Activated CD8-positive, alpha-beta T cell treated with anti-CD3 and anti-CD28 coated beads, Interleukin-2, amount 10 ng/mL, durations not matched to agents 7 days and 5 days (primary cell): ENCODE measurements at regions not wholly inside any gene's neighbourhood (a gene's known extent, or its start where the extent isn't known, plus 50 kb on each side); places are given as distances from the start of the nearest gene placed in this dataset.

Source experiments
- ATAC-seq: fragments of 150-1000 bp; cut with Tn5 transposase; one replicate; pipeline ENCODE4 v1.10.0; 2021; ENCODE audit warnings: moderate library complexity
- CTCF ChIA-PET: fragments of 350-600 bp; sonication (Branson Sonifier 250); formaldehyde crosslinking; loops from one replicate; lab custom pipeline; 2021; ENCODE audit warnings: antibody characterized with exemption; lab: Charles Lee
- POLR2A ChIA-PET: fragments of 350-600 bp; sonication (Branson Sonifier 250); formaldehyde crosslinking; loops from one replicate; lab custom pipeline; 2021; ENCODE audit warnings: antibody characterized with exemption; lab: Charles Lee
- DNase-seq: peaks from one replicate; pipeline ENCODE4 v3.0.0-alpha.2; 2020
- H3K27ac Mint-ChIP-seq: one replicate; pipeline ENCODE4 v1.8.0; 2021; ENCODE audit warnings: mild to moderate bottlenecking, mixed read lengths
- H3K27me3 Mint-ChIP-seq: one replicate; pipeline ENCODE4 v1.8.0; 2021; ENCODE audit warnings: low read depth, mixed read lengths
- H3K36me3 Mint-ChIP-seq: one replicate; pipeline ENCODE4 v1.8.0; 2021; ENCODE audit warnings: low read depth, mixed read lengths
- H3K4me1 Mint-ChIP-seq: one replicate; pipeline ENCODE4 v1.8.0; 2021; ENCODE audit warnings: low read depth, mixed read lengths
- H3K4me3 Mint-ChIP-seq: one replicate; pipeline ENCODE4 v1.8.0; 2021; ENCODE audit warnings: mild to moderate bottlenecking, mixed read lengths
- H3K9me3 Mint-ChIP-seq: one replicate; pipeline ENCODE4 v1.8.0; 2022; ENCODE audit warnings: mixed read lengths; ENCODE audit not compliant: insufficient read depth

DNA sequence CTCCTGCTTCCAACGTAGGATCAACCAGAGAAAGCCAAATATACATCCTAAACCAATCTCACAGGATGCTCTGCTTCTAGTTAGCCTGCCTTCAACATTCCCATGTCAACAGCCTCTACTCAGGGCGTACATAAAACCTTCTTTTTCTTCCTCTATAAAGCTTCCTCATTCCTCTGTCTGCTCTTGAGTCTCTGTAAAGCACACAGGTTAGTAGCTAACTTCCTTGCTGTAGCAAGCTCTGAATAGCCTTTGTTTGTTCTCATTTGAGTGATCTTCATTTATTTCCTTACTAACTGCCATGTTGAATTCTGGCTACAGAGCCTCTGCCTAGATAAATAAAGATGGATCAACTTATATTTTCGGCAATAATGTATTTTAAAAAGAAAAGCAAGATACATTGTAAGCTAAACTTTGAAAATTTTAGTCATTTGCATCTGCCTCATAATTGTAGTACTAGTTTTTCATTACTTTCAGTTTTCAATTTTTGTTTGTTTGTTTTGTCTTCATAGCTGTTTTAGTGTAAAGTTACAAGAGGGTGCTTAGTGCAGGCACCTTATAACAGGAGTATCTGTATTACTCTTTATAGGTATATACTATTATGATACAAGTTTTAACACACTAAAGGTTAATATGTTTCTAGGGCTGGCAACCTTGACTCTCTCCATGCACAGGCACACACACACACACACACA lies 498.2 kb downstream of the PYDC2 start:
- POLR2A ChIA-PET, result no interaction called here
- no peaks in the 10 kb centered on the region for H3K4me1 Mint-ChIP-seq
- no peaks in the 10 kb centered on the region for H3K9me3 Mint-ChIP-seq
- no peaks in the 10 kb centered on the region for H3K27me3 Mint-ChIP-seq
- H3K27ac Mint-ChIP-seq, result no peak overlapping the region
- ATAC-seq (no peak), DNase-seq (no peak)
- H3K36me3 Mint-ChIP-seq, result no peaks in the 10 kb centered on the region
- H3K4me3 Mint-ChIP-seq, result no peak overlapping the region
- CTCF ChIA-PET, result no interaction called here

DNA sequence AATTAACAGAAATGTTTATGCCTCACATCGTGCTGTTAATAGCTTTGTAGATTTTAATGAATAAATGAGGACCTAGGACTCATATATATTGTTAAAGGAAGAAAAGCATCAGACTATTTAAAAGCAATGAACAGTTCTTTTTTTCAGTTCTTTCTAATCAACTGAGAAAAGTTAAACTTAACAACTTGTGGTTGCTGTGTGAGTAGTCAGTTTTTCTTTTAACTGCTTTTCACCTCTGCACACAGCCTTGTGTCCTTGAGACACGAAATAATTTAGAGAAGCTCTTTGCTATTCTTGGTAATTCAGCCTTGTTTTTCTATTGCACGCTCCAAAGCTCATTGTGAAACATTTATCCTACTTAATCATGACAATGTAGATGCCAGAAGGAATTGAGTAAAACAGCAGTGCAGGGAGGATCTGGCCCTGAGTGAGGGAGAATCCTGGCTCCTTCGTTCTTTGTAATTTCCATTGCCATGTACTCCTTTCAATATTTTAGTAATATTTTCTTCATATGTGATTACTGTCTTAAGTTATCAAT lies 499.0 kb downstream of the PYDC2 start:
- Mint-ChIP-seq H3K4me3 (no peak overlapping the region), H3K9me3 (no peaks in the 10 kb centered on the region), H3K36me3 (no peaks in the 10 kb centered on the region), H3K27ac (no peak overlapping the region), H3K4me1 (no peaks in the 10 kb centered on the region), H3K27me3 (no peaks in the 10 kb centered on the region)
- CTCF ChIA-PET, result no interaction called here
- DNase-seq, result no peak
- no peak for ATAC-seq
- POLR2A ChIA-PET, result no interaction called here

DNA sequence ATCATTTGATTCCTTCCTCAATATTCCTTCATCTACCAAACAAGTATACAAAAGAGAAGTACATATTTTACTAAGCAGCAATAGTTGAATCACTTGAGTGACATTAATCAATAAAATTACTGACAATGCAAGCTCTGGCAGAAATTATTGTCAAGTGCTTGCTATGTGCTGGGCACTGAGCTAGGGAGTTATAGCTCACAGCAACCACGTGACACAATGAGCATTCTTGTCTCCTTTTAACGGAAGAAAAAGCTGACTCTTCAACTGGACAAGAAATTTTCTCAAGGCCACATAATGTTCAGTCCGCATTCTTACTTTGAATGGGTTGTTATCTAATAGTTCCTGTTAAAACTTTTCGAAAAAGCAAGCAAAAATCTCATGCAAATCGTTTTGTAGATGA lies 500.1 kb downstream of the PYDC2 start:
- H3K36me3 Mint-ChIP-seq, result no peaks in the 10 kb centered on the region
- ChIA-PET POLR2A (no interaction called here), CTCF (no interaction called here)
- H3K4me1 Mint-ChIP-seq, result no peaks in the 10 kb centered on the region
- no peaks in the 10 kb centered on the region for H3K27me3 Mint-ChIP-seq
- H3K27ac Mint-ChIP-seq, result no peak overlapping the region
- DNase-seq, result no peak
- ATAC-seq, result no peak
- H3K9me3 Mint-ChIP-seq, result no peaks in the 10 kb centered on the region
- no peak overlapping the region for H3K4me3 Mint-ChIP-seq

DNA sequence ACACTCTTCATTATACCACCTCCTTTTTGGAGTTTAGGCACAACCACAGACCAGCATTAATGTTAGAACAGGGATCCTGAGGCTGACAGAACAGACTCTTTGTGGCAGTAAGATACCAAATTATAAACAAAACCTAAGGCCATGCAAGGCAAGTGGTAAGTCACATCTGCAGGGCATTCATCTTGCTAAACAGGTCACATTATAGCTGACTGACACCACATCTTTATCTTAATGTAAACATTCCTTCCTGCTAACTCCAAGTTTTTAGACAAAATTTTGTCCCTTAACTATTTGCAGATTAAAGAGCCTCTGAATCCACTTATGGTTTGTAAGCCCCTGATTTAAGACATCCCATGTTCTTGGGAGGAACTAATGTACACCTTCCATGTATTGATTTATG lies 500.6 kb downstream of the PYDC2 start:
- DNase-seq, result no peak
- Mint-ChIP-seq H3K27me3 (no peaks in the 10 kb centered on the region), H3K27ac (no peak overlapping the region), H3K4me1 (no peaks in the 10 kb centered on the region), H3K4me3 (no peak overlapping the region), H3K36me3 (no peaks in the 10 kb centered on the region), H3K9me3 (no peaks in the 10 kb centered on the region)
- ATAC-seq, result no peak
- ChIA-PET CTCF (interaction anchor here (0.7 kb wide), 1 partner anchor 14 kb away, joined by 3 read pairs; no protein-coding TSS in a partner anchor), POLR2A (no interaction called here)

DNA sequence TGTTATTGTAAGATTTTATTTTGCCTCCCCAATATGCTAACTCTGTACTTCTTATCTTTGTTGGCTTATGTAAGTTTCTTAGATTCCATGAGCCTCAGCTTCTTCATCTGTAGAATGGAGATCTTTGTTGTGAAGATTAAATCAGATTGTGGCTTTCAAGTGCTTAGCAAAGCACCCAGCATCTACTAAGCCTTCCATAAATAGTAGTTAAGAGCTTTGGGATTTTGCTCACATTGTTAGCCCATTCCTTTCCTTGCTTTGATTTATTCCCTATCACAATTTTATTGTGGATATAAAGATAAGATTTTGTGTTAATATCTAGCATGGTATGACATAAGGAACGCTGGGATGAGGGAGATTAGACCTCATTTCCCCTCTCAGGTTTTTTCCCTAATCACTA lies 501.4 kb downstream of the PYDC2 start:
- DNase-seq, result no peak
- ChIA-PET CTCF (interaction anchor here (0.7 kb wide), 1 partner anchor 13 kb away, joined by 3 read pairs; no protein-coding TSS in a partner anchor), POLR2A (no interaction called here)
- no peaks in the 10 kb centered on the region for H3K27me3 Mint-ChIP-seq
- H3K27ac Mint-ChIP-seq, result no peak overlapping the region
- H3K9me3 Mint-ChIP-seq, result no peaks in the 10 kb centered on the region
- ATAC-seq, result no peak
- H3K36me3 Mint-ChIP-seq, result no peaks in the 10 kb centered on the region
- H3K4me1 Mint-ChIP-seq, result no peaks in the 10 kb centered on the region
- H3K4me3 Mint-ChIP-seq, result no peak overlapping the region

GRCh38 chr3:191963182-191963581 lies 502.2 kb downstream of the PYDC2 start:
- DNase-seq, result no peak
- no peaks in the 10 kb centered on the region for H3K9me3 Mint-ChIP-seq

DNA sequence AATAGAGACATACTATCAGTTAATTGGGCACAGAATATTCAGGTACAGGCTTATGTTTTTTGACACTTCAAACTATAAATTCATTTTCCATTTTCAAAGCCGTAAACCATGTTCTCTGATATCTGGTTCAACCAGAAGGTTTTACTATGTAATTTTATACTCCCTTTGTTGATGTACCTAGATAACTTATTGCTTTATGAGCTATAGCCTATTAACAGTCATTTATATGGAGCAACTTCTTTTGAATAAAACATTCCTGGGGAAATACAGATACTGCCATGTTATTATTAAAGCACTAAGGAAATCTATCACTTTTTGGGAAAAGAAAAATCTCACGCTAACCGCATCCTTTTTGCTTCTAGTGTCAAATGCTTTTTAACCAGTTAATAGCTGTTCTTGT lies 505.6 kb downstream of the PYDC2 start:
- Mint-ChIP-seq H3K27ac (no peak overlapping the region), H3K27me3 (no peaks in the 10 kb centered on the region), H3K36me3 (no peaks in the 10 kb centered on the region), H3K4me1 (no peaks in the 10 kb centered on the region), H3K9me3 (peaks cover 5% of the 10 kb centered on the region), H3K4me3 (no peak overlapping the region)
- POLR2A ChIA-PET, result no interaction called here
- CTCF ChIA-PET, result no interaction called here
- ATAC-seq, result no peak
- DNase-seq, result no peak

More at GRCh38 chr3:191963182-191963581, 502.2 kb downstream of the PYDC2 start:
- CTCF ChIA-PET, result interaction anchor here (0.6 kb wide), 1 partner anchor 759 kb away, joined by 3 read pairs; no protein-coding TSS in a partner anchor
- POLR2A ChIA-PET, result no interaction called here
- no peaks in the 10 kb centered on the region for H3K4me1 Mint-ChIP-seq
- H3K27ac Mint-ChIP-seq, result no peak overlapping the region
- H3K27me3 Mint-ChIP-seq, result no peaks in the 10 kb centered on the region
- no peak for ATAC-seq
- H3K4me3 Mint-ChIP-seq, result no peak overlapping the region
- no peaks in the 10 kb centered on the region for H3K36me3 Mint-ChIP-seq

GRCh38 chr3:191968299-191968698 lies 507.3 kb downstream of the PYDC2 start:
- H3K27ac Mint-ChIP-seq, result no peak overlapping the region
- DNase-seq (no peak), ATAC-seq (no peak)
- peaks cover 5% of the 10 kb centered on the region for H3K9me3 Mint-ChIP-seq
- no peaks in the 10 kb centered on the region for H3K4me1 Mint-ChIP-seq
- CTCF ChIA-PET, result no interaction called here
- POLR2A ChIA-PET, result no interaction called here
- H3K27me3 Mint-ChIP-seq, result no peaks in the 10 kb centered on the region
- H3K4me3 Mint-ChIP-seq, result no peak overlapping the region
- no peaks in the 10 kb centered on the region for H3K36me3 Mint-ChIP-seq

DNA sequence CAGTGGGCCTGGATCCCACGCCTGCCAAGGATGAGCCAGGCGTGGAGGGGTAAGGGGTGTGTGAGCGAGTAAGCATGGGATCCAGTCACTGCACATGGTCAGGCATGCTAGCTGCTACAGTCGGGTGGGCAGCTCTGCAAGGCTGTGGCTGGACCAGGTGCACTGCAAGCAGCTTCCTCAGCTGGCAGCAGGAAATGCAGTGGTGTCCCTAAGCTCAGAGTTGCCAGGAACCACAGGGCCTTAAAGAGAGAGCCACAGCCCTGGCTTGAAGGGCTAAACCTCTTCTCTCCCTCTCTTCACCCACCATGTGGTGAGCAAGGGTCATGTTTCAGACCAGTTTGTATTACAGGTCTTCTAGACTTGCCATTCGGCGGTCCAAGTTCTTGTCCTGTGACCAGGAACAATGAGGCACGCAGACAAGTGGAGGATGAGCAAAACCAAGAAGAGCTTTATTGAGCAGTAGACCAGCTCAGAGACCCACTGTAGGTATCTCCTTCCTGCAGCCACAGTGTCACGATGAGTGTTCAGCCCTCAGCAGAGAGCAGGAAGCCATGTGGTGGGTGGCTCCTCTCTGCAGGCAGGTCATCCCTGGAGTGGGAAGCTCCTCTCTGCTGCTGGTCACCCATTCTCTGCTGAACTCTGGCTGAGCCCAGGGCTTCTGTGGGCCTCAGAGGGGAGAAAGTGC lies 511.9 kb downstream of the PYDC2 start:
- ATAC-seq (no peak), DNase-seq (no peak)
- CTCF ChIA-PET, result no interaction called here
- no peaks in the 10 kb centered on the region for H3K27me3 Mint-ChIP-seq
- no peaks in the 10 kb centered on the region for H3K36me3 Mint-ChIP-seq
- no peaks in the 10 kb centered on the region for H3K4me1 Mint-ChIP-seq
- POLR2A ChIA-PET, result no interaction called here
- no peak overlapping the region for H3K4me3 Mint-ChIP-seq
- peaks cover 12% of the 10 kb centered on the region for H3K9me3 Mint-ChIP-seq
- no peak overlapping the region for H3K27ac Mint-ChIP-seq

DNA sequence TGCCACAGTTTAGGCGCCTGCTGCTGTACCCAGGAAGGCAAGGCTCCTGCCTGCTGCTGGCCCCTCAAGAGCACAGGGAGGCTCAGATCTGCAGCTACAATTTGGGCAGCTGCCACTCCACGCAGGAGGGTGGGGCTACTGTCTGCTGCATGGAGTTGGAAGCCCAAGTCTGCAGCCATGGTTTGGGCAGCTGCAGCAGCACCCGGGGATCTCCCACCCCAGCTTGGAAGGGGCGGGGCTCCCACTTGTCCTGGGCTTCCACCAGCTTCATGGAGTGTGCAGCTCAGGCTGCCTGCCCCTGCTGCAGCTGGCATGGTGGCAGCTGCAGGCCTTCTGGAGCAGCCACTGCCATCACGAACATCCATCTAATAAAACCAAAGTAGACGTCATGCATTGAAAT lies 512.9 kb downstream of the PYDC2 start:
- peaks cover 12% of the 10 kb centered on the region for H3K9me3 Mint-ChIP-seq
- no peak for DNase-seq
- ATAC-seq, result no peak
- POLR2A ChIA-PET, result no interaction called here
- H3K27ac Mint-ChIP-seq, result no peak overlapping the region
- no peaks in the 10 kb centered on the region for H3K36me3 Mint-ChIP-seq
- CTCF ChIA-PET, result no interaction called here
- no peaks in the 10 kb centered on the region for H3K27me3 Mint-ChIP-seq
- H3K4me1 Mint-ChIP-seq, result no peaks in the 10 kb centered on the region
- H3K4me3 Mint-ChIP-seq, result no peak overlapping the region

- CTCF ChIA-PET, result interaction anchor here (0.8 kb wide), 1 partner anchor 14 kb away, joined by 3 read pairs; no protein-coding TSS in a partner anchor
- DNase-seq (no peak), ATAC-seq (no peak)
- POLR2A ChIA-PET, result no interaction called here
- H3K27ac Mint-ChIP-seq, result no peak overlapping the region
- no peaks in the 10 kb centered on the region for H3K36me3 Mint-ChIP-seq
- H3K4me3 Mint-ChIP-seq, result no peak overlapping the region
- H3K4me1 Mint-ChIP-seq, result no peaks in the 10 kb centered on the region
- H3K9me3 Mint-ChIP-seq, result peaks cover 11% of the 10 kb centered on the region
- no peaks in the 10 kb centered on the region for H3K27me3 Mint-ChIP-seq
Measured at GRCh38 chr3:191975936-191976335, 515.0 kb downstream of the PYDC2 start.

DNA sequence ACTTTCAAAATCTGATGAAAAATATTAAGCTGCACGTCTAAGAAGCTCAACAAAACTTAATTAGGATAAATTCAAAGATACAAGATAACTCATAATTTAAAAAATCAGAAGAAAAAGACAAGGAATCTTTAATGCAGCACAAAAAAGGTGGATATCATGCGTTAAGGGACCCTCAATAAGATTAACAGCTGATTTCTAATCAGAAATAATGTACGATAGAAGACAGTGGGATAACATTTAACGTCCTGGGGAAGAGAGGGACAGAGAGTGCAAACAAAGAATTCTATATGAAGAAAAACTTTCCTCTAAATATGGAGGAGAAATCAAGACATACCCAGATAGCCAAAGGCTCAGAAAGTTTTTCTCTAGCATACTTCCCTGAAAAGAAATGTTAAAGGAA lies 519.5 kb downstream of the PYDC2 start:
- ATAC-seq, result no peak
- Mint-ChIP-seq H3K4me1 (no peaks in the 10 kb centered on the region), H3K4me3 (no peak overlapping the region), H3K27me3 (no peaks in the 10 kb centered on the region), H3K36me3 (no peaks in the 10 kb centered on the region), H3K9me3 (peaks cover 8% of the 10 kb centered on the region), H3K27ac (no peak overlapping the region)
- ChIA-PET CTCF (no interaction called here), POLR2A (no interaction called here)
- DNase-seq, result no peak
